Transverse colon (tissue), 4 donors: ENCODE measurements at regions not wholly inside any gene's neighbourhood (a gene's known extent, or its start where the extent isn't known, plus 50 kb on each side); places are given as distances from the start of the nearest gene placed in this dataset.

ENCODE experiments used
- DNase-seq: peaks from one replicate; pipeline ENCODE4 v3.0.0-alpha.2; 2019
- H3K27ac ChIP-seq, 4 donors: fragments of 200-600 bp; sonication (generic); 2 replicates each; pipeline ENCODE4 v1.5.1; 2016 to 2018; ENCODE audit warnings: inconsistent platforms in 4 of 4
- H3K27me3 ChIP-seq: fragments of 200-600 bp; sonication (generic); 2 replicates; pipeline ENCODE4 v1.5.1; 2017; ENCODE audit warnings: inconsistent platforms
- H3K36me3 ChIP-seq, 4 donors: fragments of 200-600 bp; sonication (generic); 2 replicates each; pipeline ENCODE4 v1.5.1; 2017 to 2019; ENCODE audit warnings: inconsistent platforms in 4 of 4
- H3K4me1 ChIP-seq, 4 donors: fragments of 200-600 bp; sonication (generic); 2 replicates each; pipeline ENCODE4 v1.5.1; 2017 to 2020; ENCODE audit warnings: inconsistent platforms in 4 of 4
- H3K4me3 ChIP-seq, 4 donors: fragments of 200-600 bp; sonication (generic); 1 replicate in 1 of 4; 2 replicates in 3 of 4; pipeline versions ENCODE4 v1.5.1 to v1.6.1; 2017 to 2019; ENCODE audit warnings: inconsistent platforms in 4 of 4
- H3K9me3 ChIP-seq, 2 donors: fragments of 200-600 bp; sonication (generic); 2 replicates each; pipeline ENCODE4 v1.5.1; 2017 to 2019; ENCODE audit warnings: inconsistent platforms in 2 of 2
- EP300 ChIP-seq: sonication (generic); formaldehyde crosslinking; IDR thresholded peaks from one replicate; pipeline ENCODE4 v1.6.1; 2017; ENCODE audit warnings: antibody characterized with exemption, low read depth
- POLR2A ChIP-seq: fragments of 450-650 bp; IDR thresholded peaks from one replicate; pipeline ENCODE4 v1.6.1; 2016; ENCODE audit warnings: antibody characterized with exemption, mild to moderate bottlenecking, moderate library complexity
- POLR2AphosphoS5 ChIP-seq, 3 donors: sonication (generic); formaldehyde crosslinking; IDR thresholded peaks; one replicate each; pipeline ENCODE4 v1.6.1; 2016; ENCODE audit warnings: antibody characterized with exemption in 3 of 3
- WGBS, 2 donors: methylation state at CpG; one replicate each; pipeline ENCODE4 v1.1.5; 2018; ENCODE audit warnings: low coverage in 1 of 2; 5-methylcytosine and 5-hydroxymethylcytosine counted together
- in situ Hi-C, 4 donors: fragments of 200-750 bp; cut with MboI; loops; one replicate each; pipeline versions ENCODE4 v1.15.0 to v1.15.1; 2017; ENCODE audit warnings: low sequenced_read_pairs in 3 of 4, low pct_ligation_motif_present in 1 of 4, low pct_unique_long_range_greater_than_20kb in 1 of 4
- intact Hi-C: fragments of 100-400 bp; cut with DNase I; formaldehyde crosslinking; loops from one replicate; pipeline ENCODE4 v1.15.1; 2023; ENCODE audit warnings: low total_unique reads
- TF ChIP-seq, protein P1 (sequence below), 5 experiments: fragments of 200-600 bp in 3 of 5; fragments of 450-650 bp in 2 of 5; sonication (generic) in 3 of 5; IDR thresholded peaks; 1 replicate in 2 of 5; 2 replicates in 3 of 5; pipeline ENCODE4 v1.5.1; 2016 to 2017; ENCODE audit warnings: antibody characterized with exemption in 5 of 5, inconsistent platforms in 3 of 5, mild to moderate bottlenecking in 2 of 5, moderate library complexity in 1 of 5

DNA sequence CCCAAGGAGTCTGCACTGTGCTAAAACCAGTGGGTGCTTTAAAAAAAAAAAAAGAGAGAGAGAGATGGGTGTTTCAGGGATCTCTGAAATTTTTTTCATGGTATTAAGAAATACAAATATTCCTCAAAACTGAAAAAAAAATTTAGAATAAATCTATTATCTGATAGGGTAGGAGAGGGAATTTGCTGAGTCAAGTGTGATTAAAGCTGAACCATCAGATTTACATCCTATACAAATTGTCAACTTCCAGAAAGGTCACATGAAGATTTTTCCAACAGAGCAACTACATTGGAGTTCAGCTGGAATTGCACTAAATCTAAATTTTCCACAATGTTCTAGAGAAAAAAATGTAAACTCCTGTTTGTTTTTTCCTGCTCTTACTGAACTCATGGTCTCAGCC, 79.3 kb upstream of the DSCAM start:
- no peaks in the 10 kb centered on the region for H3K27me3 ChIP-seq
- in situ Hi-C loops (no loop called here), intact Hi-C loops (no loop called here)
- H3K4me1 ChIP-seq = no peaks in the 10 kb centered on the region
- no peak overlapping the region for H3K27ac ChIP-seq
- H3K9me3 ChIP-seq = no peaks in the 10 kb centered on the region
- TF ChIP-seq POLR2A (no peak), POLR2AphosphoS5 (IDR thresholded peaks at IDR 0.05) (no peak), EP300 (no peak)
- TF ChIP-seq, protein P1, sequence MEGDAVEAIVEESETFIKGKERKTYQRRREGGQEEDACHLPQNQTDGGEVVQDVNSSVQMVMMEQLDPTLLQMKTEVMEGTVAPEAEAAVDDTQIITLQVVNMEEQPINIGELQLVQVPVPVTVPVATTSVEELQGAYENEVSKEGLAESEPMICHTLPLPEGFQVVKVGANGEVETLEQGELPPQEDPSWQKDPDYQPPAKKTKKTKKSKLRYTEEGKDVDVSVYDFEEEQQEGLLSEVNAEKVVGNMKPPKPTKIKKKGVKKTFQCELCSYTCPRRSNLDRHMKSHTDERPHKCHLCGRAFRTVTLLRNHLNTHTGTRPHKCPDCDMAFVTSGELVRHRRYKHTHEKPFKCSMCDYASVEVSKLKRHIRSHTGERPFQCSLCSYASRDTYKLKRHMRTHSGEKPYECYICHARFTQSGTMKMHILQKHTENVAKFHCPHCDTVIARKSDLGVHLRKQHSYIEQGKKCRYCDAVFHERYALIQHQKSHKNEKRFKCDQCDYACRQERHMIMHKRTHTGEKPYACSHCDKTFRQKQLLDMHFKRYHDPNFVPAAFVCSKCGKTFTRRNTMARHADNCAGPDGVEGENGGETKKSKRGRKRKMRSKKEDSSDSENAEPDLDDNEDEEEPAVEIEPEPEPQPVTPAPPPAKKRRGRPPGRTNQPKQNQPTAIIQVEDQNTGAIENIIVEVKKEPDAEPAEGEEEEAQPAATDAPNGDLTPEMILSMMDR (IDR thresholded peaks at IDR 0.05) = no peak
- H3K4me3 ChIP-seq = no peak overlapping the region
- no peak for DNase-seq
- no peaks in the 10 kb centered on the region for H3K36me3 ChIP-seq

- no peak overlapping the region for H3K27ac ChIP-seq
- TF ChIP-seq EP300 (no peak), POLR2A (no peak), POLR2AphosphoS5 (IDR thresholded peaks at IDR 0.05) (no peak)
- TF ChIP-seq, protein P1 (IDR thresholded peaks at IDR 0.05) = no peak
- no peaks in the 10 kb centered on the region for H3K9me3 ChIP-seq
- 83 to 100% methylated on average over 1 to 2 of the region's 2 CpGs for WGBS, 2 donors
- intact Hi-C loops = no loop called here
- DNase-seq = no peak
- H3K4me1 ChIP-seq = no peaks in the 10 kb centered on the region
- H3K27me3 ChIP-seq = no peaks in the 10 kb centered on the region
- no peak overlapping the region for H3K4me3 ChIP-seq
- H3K36me3 ChIP-seq = no peaks in the 10 kb centered on the region
- in situ Hi-C loops = no loop called here
Observed at GRCh38 chr21:40929833-40930232, 82.9 kb upstream of the DSCAM start.

- DNase-seq = no peak
- TF ChIP-seq, protein P1 (IDR thresholded peaks at IDR 0.05) = no peak
- no peak for TF ChIP-seq POLR2AphosphoS5 (IDR thresholded peaks at IDR 0.05)
- TF ChIP-seq EP300 = no peak
- TF ChIP-seq POLR2A = no peak
- Histone ChIP-seq H3K9me3 (no peaks in the 10 kb centered on the region), H3K4me1 (no peaks in the 10 kb centered on the region), H3K36me3 (no peaks in the 10 kb centered on the region), H3K27me3 (no peaks in the 10 kb centered on the region), H3K27ac (no peak overlapping the region), H3K4me3 (no peak overlapping the region)
- 52 to 59% methylated on average over 3 of the region's 3 CpGs for WGBS, 2 donors
- intact Hi-C loops = no loop called here
- in situ Hi-C loops = no loop called here
Observed at GRCh38 chr21:40931197-40931596, 84.2 kb upstream of the DSCAM start.

- Histone ChIP-seq H3K4me3 (no peak overlapping the region), H3K27ac (no peak overlapping the region), H3K4me1 (no peaks in the 10 kb centered on the region), H3K9me3 (no peaks in the 10 kb centered on the region), H3K27me3 (no peaks in the 10 kb centered on the region), H3K36me3 (no peaks in the 10 kb centered on the region)
- intact Hi-C loops = no loop called here
- WGBS, 2 donors = 80 to 92% methylated on average over 2 of the region's 2 CpGs
- TF ChIP-seq POLR2AphosphoS5 (IDR thresholded peaks at IDR 0.05) (no peak), POLR2A (no peak), EP300 (no peak)
- TF ChIP-seq, protein P1 (IDR thresholded peaks at IDR 0.05) = no peak
- no peak for DNase-seq
- in situ Hi-C loops = no loop called here
Observed at GRCh38 chr21:40936178-40936577, 89.2 kb upstream of the DSCAM start.
